Prostate gland (tissue), 2 donors: ENCODE measurements at regions not wholly inside any gene's neighbourhood (a gene's known extent, or its start where the extent isn't known, plus 50 kb on each side); places are given as distances from the start of the nearest gene placed in this dataset.

Experiments used
- DNase-seq: peaks from one replicate; pipeline ENCODE4 v3.0.0-alpha.2; 2019; ENCODE audit warnings: low spot score
- H3K27ac ChIP-seq, 2 donors: fragments of 200-600 bp; sonication (generic); 2 replicates each; pipeline ENCODE4 v1.5.1; 2017 to 2019
- H3K27me3 ChIP-seq: fragments of 200-600 bp; sonication (generic); replicated peaks from 2 replicates; pipeline ENCODE4 v1.5.1; 2019; ENCODE audit not compliant: insufficient read depth
- H3K36me3 ChIP-seq, 2 donors: fragments of 200-600 bp; sonication (generic); 1 replicate in 1 of 2; 2 replicates in 1 of 2; pipeline versions ENCODE4 v1.5.1 to v1.8.1; 2017 to 2019
- H3K4me1 ChIP-seq: fragments of 200-600 bp; sonication (generic); replicated peaks from 2 replicates; pipeline ENCODE4 v1.5.1; 2019
- H3K4me3 ChIP-seq, 2 donors: fragments of 200-600 bp; sonication (generic); 2 replicates each; pipeline ENCODE4 v1.5.1; 2017 to 2019
- H3K9me3 ChIP-seq: fragments of 200-600 bp; sonication (generic); 2 replicates; pipeline ENCODE4 v1.5.1; 2017
- POLR2A ChIP-seq: fragments of 450-650 bp; IDR thresholded peaks from one replicate; pipeline ENCODE4 v1.6.1; 2016; ENCODE audit warnings: antibody characterized with exemption, mild to moderate bottlenecking
- POLR2AphosphoS5 ChIP-seq: sonication (generic); formaldehyde crosslinking; IDR thresholded peaks from one replicate; pipeline ENCODE4 v1.6.1; 2017; ENCODE audit warnings: antibody characterized with exemption
- WGBS: methylation state at CpG from one replicate; pipeline ENCODE4 v1.1.5; 2018; 5-methylcytosine and 5-hydroxymethylcytosine counted together
- intact Hi-C: fragments of 100-400 bp; cut with DNase I; formaldehyde crosslinking; loops from one replicate; pipeline ENCODE4 v1.14.2; 2022
- TF ChIP-seq, protein P1 (sequence below), 4 experiments: fragments of 200-600 bp in 2 of 4; fragments of 450-650 bp in 2 of 4; sonication (generic) in 2 of 4; IDR thresholded peaks; 1 replicate in 3 of 4; 2 replicates in 1 of 4; pipeline ENCODE4 v1.5.1; 2016 to 2019; ENCODE audit warnings: antibody characterized with exemption in 4 of 4, mild to moderate bottlenecking in 2 of 4, moderate library complexity in 2 of 4

DNA sequence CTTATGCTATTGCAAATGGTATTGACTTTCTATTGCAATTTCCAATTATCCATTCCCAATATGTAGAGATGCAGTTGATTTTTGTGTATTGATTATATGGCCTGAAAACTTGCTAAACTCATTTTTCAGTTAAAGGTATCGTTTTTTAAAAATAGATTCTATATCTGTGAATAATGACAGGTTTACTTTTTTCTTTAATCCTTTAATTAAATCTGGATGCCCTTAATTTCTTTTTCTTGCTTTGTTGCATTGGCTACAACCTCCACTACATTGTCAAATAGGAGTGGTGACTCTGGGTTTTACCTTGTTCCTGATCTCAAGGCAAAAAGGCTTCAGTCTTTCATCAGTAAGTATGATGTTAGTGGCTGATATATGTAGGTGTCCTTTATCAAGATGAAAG lies 522.4 kb downstream of the MATN1 start:
- Histone ChIP-seq H3K9me3 (no peaks in the 10 kb centered on the region), H3K4me1 (no peaks in the 10 kb centered on the region), H3K4me3 (no peak overlapping the region), H3K36me3 (no peaks in the 10 kb centered on the region), H3K27me3 (no peaks in the 10 kb centered on the region), H3K27ac (no peak overlapping the region)
- intact Hi-C loops: no loop called here
- no peak for DNase-seq
- 80% methylated on average over 1 of the region's 1 CpG for WGBS
- TF ChIP-seq POLR2A (no peak), POLR2AphosphoS5 (no peak)
- TF ChIP-seq, protein P1, sequence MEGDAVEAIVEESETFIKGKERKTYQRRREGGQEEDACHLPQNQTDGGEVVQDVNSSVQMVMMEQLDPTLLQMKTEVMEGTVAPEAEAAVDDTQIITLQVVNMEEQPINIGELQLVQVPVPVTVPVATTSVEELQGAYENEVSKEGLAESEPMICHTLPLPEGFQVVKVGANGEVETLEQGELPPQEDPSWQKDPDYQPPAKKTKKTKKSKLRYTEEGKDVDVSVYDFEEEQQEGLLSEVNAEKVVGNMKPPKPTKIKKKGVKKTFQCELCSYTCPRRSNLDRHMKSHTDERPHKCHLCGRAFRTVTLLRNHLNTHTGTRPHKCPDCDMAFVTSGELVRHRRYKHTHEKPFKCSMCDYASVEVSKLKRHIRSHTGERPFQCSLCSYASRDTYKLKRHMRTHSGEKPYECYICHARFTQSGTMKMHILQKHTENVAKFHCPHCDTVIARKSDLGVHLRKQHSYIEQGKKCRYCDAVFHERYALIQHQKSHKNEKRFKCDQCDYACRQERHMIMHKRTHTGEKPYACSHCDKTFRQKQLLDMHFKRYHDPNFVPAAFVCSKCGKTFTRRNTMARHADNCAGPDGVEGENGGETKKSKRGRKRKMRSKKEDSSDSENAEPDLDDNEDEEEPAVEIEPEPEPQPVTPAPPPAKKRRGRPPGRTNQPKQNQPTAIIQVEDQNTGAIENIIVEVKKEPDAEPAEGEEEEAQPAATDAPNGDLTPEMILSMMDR (IDR thresholded peaks at IDR 0.05): no peak

DNA sequence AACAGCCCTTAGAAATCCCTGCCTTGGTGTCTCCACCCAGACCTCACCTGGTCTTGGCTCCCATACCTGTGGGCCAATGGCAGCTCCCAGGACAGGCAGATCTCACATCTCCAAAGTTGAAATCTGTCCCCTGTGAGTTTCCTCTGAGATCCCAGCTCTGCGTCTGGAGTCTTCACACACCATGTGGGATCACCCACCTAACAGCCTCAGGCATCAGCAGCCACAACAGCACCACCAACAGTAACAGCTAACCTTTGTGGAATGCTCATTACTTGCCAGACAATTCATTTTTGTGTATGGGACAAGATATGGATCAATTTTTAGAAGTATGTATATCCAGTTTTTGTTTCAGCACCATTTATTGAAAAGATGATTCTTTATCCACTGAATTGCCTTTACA lies 523.2 kb downstream of the MATN1 start:
- no peaks in the 10 kb centered on the region for H3K9me3 ChIP-seq
- no peaks in the 10 kb centered on the region for H3K4me1 ChIP-seq
- intact Hi-C loops: no loop called here
- no peak overlapping the region for H3K27ac ChIP-seq
- 90% methylated on average over 1 of the region's 1 CpG for WGBS
- no peak overlapping the region for H3K4me3 ChIP-seq
- no peaks in the 10 kb centered on the region for H3K36me3 ChIP-seq
- no peaks in the 10 kb centered on the region for H3K27me3 ChIP-seq
- DNase-seq: no peak
- TF ChIP-seq POLR2AphosphoS5: no peak
- TF ChIP-seq, protein P1 (IDR thresholded peaks at IDR 0.05): no peak
- TF ChIP-seq POLR2A: no peak

DNA sequence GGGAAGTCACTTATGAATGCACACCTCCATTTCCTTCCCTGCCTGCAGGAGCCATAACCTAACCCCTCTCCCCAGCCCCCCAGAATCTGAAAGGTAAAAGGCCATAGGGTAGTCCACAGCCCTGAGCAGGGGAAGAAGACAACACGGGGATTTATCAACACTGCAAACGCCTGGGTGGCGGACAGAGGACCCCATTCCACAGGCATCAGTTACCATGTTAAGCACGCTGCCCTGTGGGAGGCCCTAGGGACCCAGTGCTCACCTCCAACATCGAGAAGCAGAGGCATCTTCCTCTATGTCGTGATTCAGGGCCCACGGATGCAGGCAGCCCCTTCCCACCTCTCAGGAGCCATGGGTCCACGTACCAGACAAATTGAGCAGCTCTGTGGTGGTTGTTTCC lies 523.8 kb downstream of the MATN1 start:
- intact Hi-C loops: no loop called here
- DNase-seq: no peak

DNA sequence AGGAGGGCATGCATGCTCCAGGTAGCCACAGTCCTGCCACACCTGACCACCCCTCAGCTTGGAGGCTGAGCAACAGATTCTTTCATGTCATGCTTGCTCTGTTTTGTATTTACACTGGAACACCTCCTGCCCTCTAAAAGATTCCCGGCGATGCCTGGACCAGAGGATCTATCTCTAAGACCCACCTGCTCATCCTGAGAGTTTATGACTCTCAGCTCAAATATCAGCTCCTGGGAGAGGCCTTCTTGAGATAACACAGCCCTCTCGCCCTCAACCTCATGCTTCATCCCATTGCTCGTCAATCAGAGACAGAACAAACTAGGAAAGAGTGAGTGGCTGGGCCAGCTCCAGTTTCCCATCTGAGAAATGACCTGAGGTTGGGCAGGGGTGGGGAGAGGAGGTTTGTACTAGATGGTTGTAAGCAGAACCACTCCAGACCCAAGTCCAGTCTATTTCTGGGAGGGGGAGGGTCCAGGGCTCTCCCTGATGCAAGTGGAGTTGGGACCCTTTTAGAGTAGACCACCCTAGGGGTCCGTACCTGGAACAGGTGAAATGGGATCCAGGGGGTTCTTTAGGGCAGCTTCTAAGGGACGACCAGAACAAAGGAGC lies 524.5 kb downstream of the MATN1 start:
- WGBS: 64% methylated on average over 6 of the region's 6 CpGs
- intact Hi-C loops: no loop called here
- no peak overlapping the region for H3K4me3 ChIP-seq
- TF ChIP-seq, protein P1 (IDR thresholded peaks at IDR 0.05): no peak
- TF ChIP-seq POLR2A: no peak
- no peak for TF ChIP-seq POLR2AphosphoS5
- H3K36me3 ChIP-seq: no peaks in the 10 kb centered on the region
- no peaks in the 10 kb centered on the region for H3K27me3 ChIP-seq
- DNase-seq: no peak
- H3K4me1 ChIP-seq: no peaks in the 10 kb centered on the region
- no peaks in the 10 kb centered on the region for H3K9me3 ChIP-seq
- no peak overlapping the region for H3K27ac ChIP-seq

More for the DNA sequence above, 523.8 kb downstream of the MATN1 start:
- TF ChIP-seq POLR2AphosphoS5 (no peak), POLR2A (no peak)
- TF ChIP-seq, protein P1 (IDR thresholded peaks at IDR 0.05): no peak
- WGBS: 95% methylated on average over 8 of the region's 8 CpGs
- no peak overlapping the region for H3K4me3 ChIP-seq
- no peaks in the 10 kb centered on the region for H3K27me3 ChIP-seq
- no peaks in the 10 kb centered on the region for H3K4me1 ChIP-seq
- H3K9me3 ChIP-seq: no peaks in the 10 kb centered on the region
- no peak overlapping the region for H3K27ac ChIP-seq
- H3K36me3 ChIP-seq: no peaks in the 10 kb centered on the region

DNA sequence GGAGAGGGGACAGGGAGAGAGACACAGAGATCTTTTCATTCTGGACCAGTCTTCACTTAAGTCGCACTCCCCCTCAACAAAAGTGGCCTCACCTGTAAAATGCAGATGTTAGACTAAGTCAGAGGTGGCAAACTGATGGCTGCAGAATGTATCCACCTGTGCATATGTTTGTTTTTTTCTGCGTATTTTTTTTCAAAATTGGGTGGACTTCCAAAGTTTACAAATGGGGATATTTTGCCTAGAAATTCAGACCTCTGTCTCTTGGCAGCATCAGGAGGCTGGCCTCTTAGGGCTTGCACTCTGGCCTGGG lies 525.0 kb downstream of the MATN1 start:
- Histone ChIP-seq H3K36me3 (no peaks in the 10 kb centered on the region), H3K4me1 (no peaks in the 10 kb centered on the region), H3K27me3 (no peaks in the 10 kb centered on the region), H3K9me3 (no peaks in the 10 kb centered on the region), H3K27ac (no peak overlapping the region), H3K4me3 (no peak overlapping the region)
- DNase-seq: no peak
- 86% methylated on average over 2 of the region's 2 CpGs for WGBS
- TF ChIP-seq POLR2AphosphoS5 (no peak), POLR2A (no peak)
- TF ChIP-seq, protein P1 (IDR thresholded peaks at IDR 0.05): no peak
- intact Hi-C loops: no loop called here
